Natural killer cell treated with Interleukin-12 subunit alpha and Interleukin-12 subunit beta and Interleukin-15 and Interleukin-18, amount 100 ng/mL, for 72 hours (primary cell): ENCODE measurements at regions not wholly inside any gene's neighbourhood (a gene's known extent, or its start where the extent isn't known, plus 50 kb on each side); places are given as distances from the start of the nearest gene placed in this dataset.
"Not testable (repeated sequence)": the region's sequence is repeated elsewhere in the genome, so short reads cannot be mapped to it uniquely, and the experiment has no call there.

ENCODE experiments used
- ATAC-seq, 2 donors: fragments of 150-1000 bp; cut with Tn5 transposase in 1 of 2; sonication (Bioruptor Pico), chemical (Tn5 transposase) in 1 of 2; 2 replicates each; pipeline ENCODE4 v1.10.0; 2021
- DNase-seq: peaks from one replicate; pipeline ENCODE4 v3.0.0; 2022; ENCODE audit warnings: low spot score
- H3K27ac Mint-ChIP-seq, 2 donors: 1 replicate in 1 of 2; 2 replicates in 1 of 2; pipeline ENCODE4 v1.8.0; 2022; ENCODE audit warnings: mixed read lengths in 2 of 2, mild to moderate bottlenecking in 1 of 2, moderate library complexity in 1 of 2
- H3K27me3 Mint-ChIP-seq, 2 donors: 1 replicate in 1 of 2; 2 replicates in 1 of 2; pipeline ENCODE4 v1.8.0; 2022; ENCODE audit warnings: mixed read lengths in 2 of 2
- H3K36me3 Mint-ChIP-seq: one replicate; pipeline ENCODE4 v1.8.0; 2022; ENCODE audit warnings: mixed read lengths
- H3K4me1 Mint-ChIP-seq, 2 donors: 1 replicate in 1 of 2; 2 replicates in 1 of 2; pipeline ENCODE4 v1.8.0; 2022; ENCODE audit warnings: low read depth in 2 of 2, mixed read lengths in 2 of 2, mild to moderate bottlenecking in 1 of 2
- H3K4me3 Mint-ChIP-seq: one replicate; pipeline ENCODE4 v1.8.0; 2022; ENCODE audit warnings: mixed read lengths
- H3K9me3 Mint-ChIP-seq: 2 replicates; pipeline ENCODE4 v1.8.0; 2022; ENCODE audit warnings: mixed read lengths

GRCh38 chr2:114274957-114275356 lies 167.5 kb upstream of the DPP10 start:
- no peak overlapping the region for H3K27ac Mint-ChIP-seq
- peaks cover 7% of the 10 kb centered on the region for H3K36me3 Mint-ChIP-seq
- H3K4me1 Mint-ChIP-seq = no peaks in the 10 kb centered on the region
- peaks cover 6% of the 10 kb centered on the region for H3K9me3 Mint-ChIP-seq
- H3K4me3 Mint-ChIP-seq = no peak overlapping the region
- peaks cover 0 to 5% of the 10 kb centered on the region in 2 donors for H3K27me3 Mint-ChIP-seq
- DNase-seq (no peak), ATAC-seq (no peak)

GRCh38 chr2:114281188-114281587 lies 161.3 kb upstream of the DPP10 start:
- no peak overlapping the region for H3K4me3 Mint-ChIP-seq
- H3K4me1 Mint-ChIP-seq = no peaks in the 10 kb centered on the region
- no peak overlapping the region for H3K27ac Mint-ChIP-seq
- DNase-seq = no peak
- peaks cover 2% of the 10 kb centered on the region for H3K36me3 Mint-ChIP-seq
- peaks cover 6% of the 10 kb centered on the region for H3K9me3 Mint-ChIP-seq
- no peak for ATAC-seq
- peaks cover under 1 to 5% of the 10 kb centered on the region in 2 donors for H3K27me3 Mint-ChIP-seq

GRCh38 chr2:114283774-114284173 lies 158.7 kb upstream of the DPP10 start:
- Mint-ChIP-seq H3K9me3 (peaks cover 9% of the 10 kb centered on the region), H3K36me3 (peaks cover 7% of the 10 kb centered on the region), H3K27ac (no peak overlapping the region)

GRCh38 chr2:114286438-114286837 lies 156.0 kb upstream of the DPP10 start:
- Mint-ChIP-seq H3K4me1 (no peaks in the 10 kb centered on the region), H3K9me3 (peaks cover 5% of the 10 kb centered on the region), H3K27me3 (peaks cover 0 to 2% of the 10 kb centered on the region in 2 donors), H3K27ac (no peak overlapping the region), H3K36me3 (peaks cover 7% of the 10 kb centered on the region), H3K4me3 (no peak overlapping the region)
- ATAC-seq (no peak), DNase-seq (no peak)

More at GRCh38 chr2:114283774-114284173, 158.7 kb upstream of the DPP10 start:
- no peak for DNase-seq
- Mint-ChIP-seq H3K4me3 (no peak overlapping the region), H3K27me3 (peaks cover 0 to 2% of the 10 kb centered on the region in 2 donors), H3K4me1 (no peaks in the 10 kb centered on the region)
- ATAC-seq = no peak

GRCh38 chr2:114293355-114293754 lies 149.1 kb upstream of the DPP10 start:
- Mint-ChIP-seq H3K36me3 (no peaks in the 10 kb centered on the region), H3K9me3 (peaks cover 7% of the 10 kb centered on the region), H3K4me3 (no peak overlapping the region), H3K4me1 (no peaks in the 10 kb centered on the region), H3K27ac (no peak overlapping the region), H3K27me3 (peaks cover 3 to 15% of the 10 kb centered on the region in 2 donors)
- DNase-seq = no peak
- no peak for ATAC-seq

- Mint-ChIP-seq H3K9me3 (peaks cover 7% of the 10 kb centered on the region), H3K27ac (no peak overlapping the region), H3K4me3 (no peak overlapping the region), H3K36me3 (no peaks in the 10 kb centered on the region), H3K4me1 (no peaks in the 10 kb centered on the region), H3K27me3 (peaks cover 3 to 15% of the 10 kb centered on the region in 2 donors)
- DNase-seq = no peak
- ATAC-seq = no peak
Observed at GRCh38 chr2:114294741-114295140, 147.7 kb upstream of the DPP10 start.

- not testable (repeated sequence) for H3K27me3 Mint-ChIP-seq, H3K27ac Mint-ChIP-seq, ATAC-seq, H3K36me3 Mint-ChIP-seq, DNase-seq, H3K4me3 Mint-ChIP-seq, H3K4me1 Mint-ChIP-seq
- H3K9me3 Mint-ChIP-seq = peaks cover 19% of the 10 kb centered on the region
Observed at GRCh38 chr2:114300351-114300750, 142.1 kb upstream of the DPP10 start.

GRCh38 chr2:114316532-114317300 lies 125.7 kb upstream of the DPP10 start:
- no peaks in the 10 kb centered on the region for H3K36me3 Mint-ChIP-seq
- peaks cover 0 to 8% of the 10 kb centered on the region in 2 donors for H3K27me3 Mint-ChIP-seq
- H3K27ac Mint-ChIP-seq = no peak overlapping the region
- no peaks in the 10 kb centered on the region for H3K4me1 Mint-ChIP-seq
- DNase-seq (no peak), ATAC-seq (no peak)
- H3K4me3 Mint-ChIP-seq = no peak overlapping the region
- peaks cover 9% of the 10 kb centered on the region for H3K9me3 Mint-ChIP-seq

- H3K36me3 Mint-ChIP-seq = no peaks in the 10 kb centered on the region
- H3K4me3 Mint-ChIP-seq = no peak overlapping the region
- peaks cover 4% of the 10 kb centered on the region for H3K9me3 Mint-ChIP-seq
- H3K4me1 Mint-ChIP-seq = no peaks in the 10 kb centered on the region
- no peaks in the 10 kb centered on the region for H3K27me3 Mint-ChIP-seq
- DNase-seq (no peak), ATAC-seq (no peak)
- no peak overlapping the region for H3K27ac Mint-ChIP-seq
Observed at GRCh38 chr2:114330594-114330993, 111.8 kb upstream of the DPP10 start.

- no peak for DNase-seq
- ATAC-seq = no peak
- Mint-ChIP-seq H3K4me1 (no peaks in the 10 kb centered on the region), H3K4me3 (no peak overlapping the region), H3K9me3 (peaks cover 9% of the 10 kb centered on the region), H3K27me3 (no peaks in the 10 kb centered on the region), H3K36me3 (no peaks in the 10 kb centered on the region), H3K27ac (no peak overlapping the region)
Observed at GRCh38 chr2:114331934-114332333, 110.5 kb upstream of the DPP10 start.

GRCh38 chr2:114345246-114345645 lies 97.2 kb upstream of the DPP10 start:
- no peak for DNase-seq
- H3K4me1 Mint-ChIP-seq = no peaks in the 10 kb centered on the region
- H3K4me3 Mint-ChIP-seq = no peak overlapping the region
- H3K27ac Mint-ChIP-seq = no peak overlapping the region
- no peak for ATAC-seq
- H3K27me3 Mint-ChIP-seq = no peaks in the 10 kb centered on the region
- no peaks in the 10 kb centered on the region for H3K9me3 Mint-ChIP-seq
- no peaks in the 10 kb centered on the region for H3K36me3 Mint-ChIP-seq

GRCh38 chr2:114346658-114347057 lies 95.8 kb upstream of the DPP10 start:
- Mint-ChIP-seq H3K27ac (no peak overlapping the region), H3K9me3 (no peaks in the 10 kb centered on the region), H3K4me1 (no peaks in the 10 kb centered on the region), H3K36me3 (no peaks in the 10 kb centered on the region), H3K27me3 (no peaks in the 10 kb centered on the region), H3K4me3 (no peak overlapping the region)
- no peak for ATAC-seq
- no peak for DNase-seq

GRCh38 chr2:114350186-114350725 lies 92.2 kb upstream of the DPP10 start:
- Mint-ChIP-seq H3K4me3 (no peak overlapping the region), H3K27me3 (no peaks in the 10 kb centered on the region)

GRCh38 chr2:114352988-114353387 lies 89.5 kb upstream of the DPP10 start:
- Mint-ChIP-seq H3K4me3 (no peak overlapping the region), H3K4me1 (no peaks in the 10 kb centered on the region), H3K27ac (no peak overlapping the region), H3K27me3 (no peaks in the 10 kb centered on the region), H3K36me3 (no peaks in the 10 kb centered on the region), H3K9me3 (peaks cover 6% of the 10 kb centered on the region)
- ATAC-seq = no peak
- DNase-seq = no peak

More at GRCh38 chr2:114350186-114350725, 92.2 kb upstream of the DPP10 start:
- no peaks in the 10 kb centered on the region for H3K36me3 Mint-ChIP-seq
- H3K9me3 Mint-ChIP-seq = peaks cover 6% of the 10 kb centered on the region
- no peak overlapping the region for H3K27ac Mint-ChIP-seq
- no peaks in the 10 kb centered on the region for H3K4me1 Mint-ChIP-seq
- DNase-seq (no peak), ATAC-seq (no peak)
